Left cardiac atrium (tissue), 4 donors: ENCODE measurements at regions not wholly inside any gene's neighbourhood (a gene's known extent, or its start where the extent isn't known, plus 50 kb on each side); places are given as distances from the start of the nearest gene placed in this dataset.

Source experiments
- ATAC-seq, 2 donors: fragments of 200-7000 bp; cut with Tn5 transposase; one replicate each; pipeline ENCODE4 v1.9.1; 2020; ENCODE audit warnings: mild to moderate bottlenecking in 2 of 2, moderate library complexity in 2 of 2
- DNase-seq: peaks from one replicate; pipeline ENCODE4 v3.0.0-alpha.2; 2020
- intact Hi-C, 2 donors: fragments of 100-400 bp; cut with DNase I; formaldehyde crosslinking; loops; one replicate each; pipeline versions ENCODE4 v1.14.1 to v1.15.1; 2022 to 2023
- donor health status: DM: no; HTN: yes; CAD: no.
- donor health status: DM: no; HTN: yes; CAD: no; lungs with severe emphysema.
- donor health status: DM: yes; HTN: yes; CAD: no.
- donor health status: Dilated cardiomyopathy.

- ATAC-seq (no peak), DNase-seq (no peak)
- intact Hi-C loops, result no loop called here
These were observed 480.5 kb downstream of the EPM2A start for GRCh38 chr6:145254649-145255401.

DNA sequence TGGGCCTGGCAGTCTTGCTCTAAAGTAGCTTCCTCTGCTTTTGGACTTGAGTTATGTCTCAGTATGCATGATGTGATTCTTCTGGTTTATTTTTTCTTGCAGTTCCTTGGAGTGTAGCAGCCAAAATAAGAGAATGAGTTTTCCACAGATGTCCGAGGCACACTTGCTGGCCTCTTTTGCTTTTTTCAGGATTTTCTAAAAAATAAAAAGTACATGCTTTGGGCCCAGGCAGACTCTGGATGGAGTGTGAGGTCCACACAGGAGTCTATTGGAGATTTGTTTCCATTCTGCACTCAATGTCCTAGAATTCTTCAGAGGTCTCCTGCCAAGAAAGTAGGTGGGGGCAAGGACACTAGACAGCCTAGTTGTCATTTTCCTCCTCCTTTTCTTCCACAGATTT is 477.6 kb downstream of the EPM2A start:
- intact Hi-C loops, result no loop called here
- no peak for DNase-seq
- no peak for ATAC-seq

GRCh38 chr6:145258122-145258521 is 477.2 kb downstream of the EPM2A start:
- ATAC-seq (no peak), DNase-seq (no peak)
- intact Hi-C loops, result no loop called here

GRCh38 chr6:145260484-145261175 is 474.7 kb downstream of the EPM2A start:
- ATAC-seq (no peak), DNase-seq (no peak)
- intact Hi-C loops, result no loop called here

DNA sequence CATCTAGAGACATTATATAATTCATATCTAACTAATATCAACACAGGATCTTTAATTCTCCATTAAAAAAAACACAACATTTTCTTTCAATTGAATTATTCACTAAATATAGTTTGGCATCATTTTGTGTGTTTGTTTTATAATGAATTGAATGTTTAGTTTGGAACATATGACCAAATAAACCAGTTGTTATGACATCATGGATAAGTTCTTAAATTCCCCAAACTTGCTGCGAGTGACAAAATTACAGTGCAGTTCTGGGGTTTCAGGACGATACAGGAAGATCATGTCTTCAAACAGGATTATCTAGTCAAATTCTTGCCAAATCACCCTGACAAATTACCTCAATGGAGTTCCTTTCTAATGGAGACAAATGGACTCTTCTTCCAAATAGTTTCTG is 473.6 kb downstream of the EPM2A start:
- ATAC-seq (no peak), DNase-seq (no peak)
- intact Hi-C loops, result no loop called here

GRCh38 chr6:145262771-145263170 is 472.5 kb downstream of the EPM2A start:
- ATAC-seq (no peak), DNase-seq (no peak)
- intact Hi-C loops, result no loop called here

- intact Hi-C loops, result no loop called here
These were observed 471.5 kb downstream of the EPM2A start for GRCh38 chr6:145263778-145264211.

GRCh38 chr6:145266432-145267075 is 468.8 kb downstream of the EPM2A start:
- no peak for ATAC-seq
- intact Hi-C loops, result no loop called here
- no peak for DNase-seq

More at GRCh38 chr6:145263778-145264211, 471.5 kb downstream of the EPM2A start:
- no peak for ATAC-seq
- no peak for DNase-seq

DNA sequence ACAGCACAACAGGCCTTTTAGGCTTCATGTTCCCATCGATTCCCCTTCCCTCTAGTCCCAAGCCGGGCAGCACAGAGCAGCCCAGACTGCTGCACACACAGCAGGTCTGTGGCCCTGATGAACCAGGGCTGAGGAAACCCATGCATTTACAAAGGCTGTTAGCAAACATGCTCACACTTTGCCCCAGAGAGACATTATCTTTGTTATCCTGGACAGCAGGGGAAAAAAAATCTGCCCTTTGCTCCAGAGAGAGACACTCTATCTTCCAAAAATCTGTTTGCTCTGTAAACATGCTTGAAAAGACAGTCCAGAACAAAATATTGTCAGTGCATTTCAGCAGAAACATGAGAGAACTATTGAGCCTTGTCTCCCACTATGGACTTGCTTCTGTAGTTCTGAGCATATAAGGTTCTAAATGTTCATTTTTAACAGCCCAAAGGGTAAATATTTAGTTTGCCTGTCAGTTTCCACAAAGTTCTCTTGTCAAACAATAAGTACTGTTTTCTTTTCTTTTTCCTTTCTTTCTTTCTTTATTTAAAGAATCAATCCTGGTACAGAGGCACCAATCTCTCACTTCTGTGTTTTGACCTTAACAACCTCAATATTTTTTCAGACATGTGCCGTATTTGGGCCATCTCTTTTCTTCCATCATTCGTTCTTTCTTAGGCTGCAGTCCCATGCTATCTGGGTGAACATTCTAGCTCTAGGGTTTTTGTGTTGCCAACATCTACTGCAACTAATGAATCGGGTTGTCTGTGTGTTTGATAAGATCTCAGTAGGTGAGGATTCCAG is 468.0 kb downstream of the EPM2A start:
- ATAC-seq (no peak), DNase-seq (no peak)
- intact Hi-C loops, result no loop called here

DNA sequence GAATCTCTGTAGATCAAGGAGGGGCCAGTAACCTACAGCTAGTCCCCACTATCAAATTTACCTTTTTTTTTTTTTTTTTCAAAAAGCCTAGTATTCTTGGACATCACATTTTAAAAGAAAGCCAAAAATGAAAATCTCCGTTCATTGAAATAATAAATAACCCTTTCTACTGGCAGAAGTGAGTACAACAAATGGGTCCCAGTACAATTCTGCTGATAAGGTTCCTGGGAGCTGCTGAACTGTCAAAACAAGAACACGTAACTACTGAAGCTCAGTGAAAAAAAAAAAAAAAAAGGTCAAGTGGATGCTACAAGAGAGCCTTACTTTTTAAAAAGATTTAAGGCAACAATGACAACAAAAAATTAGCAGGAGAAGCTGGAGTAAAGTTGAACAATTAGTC is 464.9 kb downstream of the EPM2A start:
- DNase-seq (no peak), ATAC-seq (no peak)
- intact Hi-C loops, result no loop called here

- intact Hi-C loops, result no loop called here
- no peak for ATAC-seq
- no peak for DNase-seq
These were observed 464.3 kb downstream of the EPM2A start for GRCh38 chr6:145271040-145271439.

- intact Hi-C loops, result no loop called here
- DNase-seq, result no peak
- ATAC-seq, result no peak
These were observed 463.7 kb downstream of the EPM2A start for GRCh38 chr6:145271577-145271976.

GRCh38 chr6:145272246-145272645 is 463.1 kb downstream of the EPM2A start:
- intact Hi-C loops, result no loop called here
- ATAC-seq, result no peak
- DNase-seq, result no peak

- ATAC-seq (no peak), DNase-seq (no peak)
- intact Hi-C loops, result no loop called here
These were observed 462.2 kb downstream of the EPM2A start for GRCh38 chr6:145273136-145273535.

GRCh38 chr6:145274083-145274482 is 461.2 kb downstream of the EPM2A start:
- intact Hi-C loops, result no loop called here

GRCh38 chr6:145275019-145275418 is 460.3 kb downstream of the EPM2A start:
- intact Hi-C loops, result no loop called here
- ATAC-seq (no peak), DNase-seq (no peak)

More at GRCh38 chr6:145274083-145274482, 461.2 kb downstream of the EPM2A start:
- no peak for ATAC-seq
- DNase-seq, result no peak

GRCh38 chr6:145275787-145276186 is 459.5 kb downstream of the EPM2A start:
- no peak for ATAC-seq

GRCh38 chr6:145276756-145277155 is 458.6 kb downstream of the EPM2A start:
- intact Hi-C loops, result no loop called here
- DNase-seq, result no peak
- ATAC-seq, result no peak

More at GRCh38 chr6:145275787-145276186, 459.5 kb downstream of the EPM2A start:
- intact Hi-C loops, result no loop called here
- DNase-seq, result no peak

GRCh38 chr6:145277358-145278086 is 457.8 kb downstream of the EPM2A start:
- DNase-seq, result no peak
- peak in 1 of 2 donors; percentile 65 for ATAC-seq
- intact Hi-C loops, result no loop called here
